OCI-LY7 (cell line): ENCODE measurements at regions not wholly inside any gene's neighbourhood (a gene's known extent, or its start where the extent isn't known, plus 50 kb on each side); places are given as distances from the start of the nearest gene placed in this dataset.

ENCODE experiments used
- BruUV-seq: library from RNA; stranded (reverse); fragments of 400-500 nt; replicated peaks from 2 replicates; lab custom pipeline; 2021; lab: Mats Ljungman, UMichigan
- CTCF ChIA-PET: fragments of 300-600 bp; sonication (Branson Sonifier 250); formaldehyde crosslinking; loops from one replicate; lab custom pipeline; 2022; ENCODE audit warnings: antibody characterized with exemption; ENCODE audit not compliant: unreplicated experiment; lab: Charles Lee
- POLR2A ChIA-PET: fragments of 300-600 bp; sonication (Branson Sonifier 250); formaldehyde crosslinking; loops from one replicate; lab custom pipeline; 2022; ENCODE audit warnings: antibody characterized with exemption; lab: Charles Lee
- DNase-seq: peaks from one replicate; pipeline ENCODE4 v3.0.0-alpha.2; 2015; ENCODE audit warnings: low spot score
- H2AFZ ChIP-seq: fragments of 200-600 bp; sonication (generic), shearing (Covaris generic); 2 replicates; pipeline ENCODE4 v1.6.1; 2014; ENCODE audit warnings: mild to moderate bottlenecking, antibody characterized with exemption, low read length, moderate library complexity
- H3K27ac ChIP-seq: fragments of 200-600 bp; sonication (generic); 2 replicates; pipeline ENCODE4 v1.5.1; 2014; ENCODE audit warnings: mixed run types, low read depth, mild to moderate bottlenecking, moderate library complexity, low read length, inconsistent platforms; ENCODE audit not compliant: poor library complexity, severe bottlenecking
- H3K36me3 ChIP-seq: fragments of 200-600 bp; sonication (generic); 2 replicates; pipeline ENCODE4 v1.6.1; 2014; ENCODE audit warnings: mild to moderate bottlenecking, antibody characterized with exemption, low read length, moderate library complexity, mixed read lengths; ENCODE audit not compliant: insufficient read depth
- H3K4me1 ChIP-seq: fragments of 200-600 bp; sonication (generic); 2 replicates; pipeline ENCODE4 v1.5.1; 2014; ENCODE audit warnings: mild to moderate bottlenecking, low read length; ENCODE audit not compliant: insufficient read depth, poor library complexity, severe bottlenecking
- H3K4me2 ChIP-seq: fragments of 200-600 bp; sonication (generic); 2 replicates; pipeline ENCODE4 v1.6.1; 2014; ENCODE audit warnings: mild to moderate bottlenecking, low read length
- H3K4me3 ChIP-seq: fragments of 200-600 bp; sonication (generic); 2 replicates; pipeline ENCODE4 v1.5.1; 2014; ENCODE audit warnings: mild to moderate bottlenecking, low read depth, low read length; ENCODE audit not compliant: poor library complexity, severe bottlenecking
- H3K79me2 ChIP-seq: fragments of 200-600 bp; sonication (generic); 2 replicates; pipeline ENCODE4 v1.6.1; 2016; ENCODE audit warnings: low read depth, mild to moderate bottlenecking, low read length, moderate library complexity, mixed read lengths; ENCODE audit not compliant: insufficient read depth
- H3K9me2 ChIP-seq: fragments of 200-600 bp; sonication (generic); 2 replicates; pipeline ENCODE4 v1.6.1; 2016; ENCODE audit warnings: mild to moderate bottlenecking, low read length, mixed read lengths; ENCODE audit not compliant: insufficient read depth
- H3K9me3 ChIP-seq: fragments of 200-600 bp; sonication (generic); 2 replicates; pipeline ENCODE4 v1.6.1; 2014; ENCODE audit warnings: mild to moderate bottlenecking, mixed run types, low read length, mixed read lengths
- H4K20me1 ChIP-seq: fragments of 200-600 bp; sonication (generic); 2 replicates; pipeline ENCODE4 v1.6.1; 2014; ENCODE audit warnings: mild to moderate bottlenecking, antibody characterized with exemption, low read length, moderate library complexity, mixed read lengths; ENCODE audit not compliant: insufficient read depth
- CTCF ChIP-seq: fragments of 200-600 bp; sonication (generic); conservative IDR thresholded peaks from 2 replicates; pipeline ENCODE4 v1.5.1; 2014; ENCODE audit warnings: mild to moderate bottlenecking, antibody characterized with exemption, low read length, moderate library complexity, mixed read lengths
- EZH2phosphoT487 ChIP-seq: fragments of 200-600 bp; sonication (generic); IDR thresholded peaks from 2 replicates; pipeline ENCODE4 v1.6.1; 2018; ENCODE audit warnings: low read depth, borderline replicate concordance, mild to moderate bottlenecking, mixed run types, antibody characterized with exemption, low read length, moderate library complexity, mixed read lengths
- intact Hi-C: fragments of 100-400 bp; cut with micrococcal nuclease; formaldehyde crosslinking; loops from one replicate; pipeline ENCODE4 v1.10.0; 2022; ENCODE audit not compliant: unreplicated experiment

- H3K36me3 ChIP-seq, result no peaks in the 10 kb centered on the region
- no peaks in the 10 kb centered on the region for H3K4me1 ChIP-seq
- ChIA-PET POLR2A (interaction anchor here (0.6 kb wide), 1 partner anchor 1301 kb away, joined by 3 read pairs; no protein-coding TSS in a partner anchor), CTCF (no interaction called here)
- TF ChIP-seq EZH2phosphoT487 (no peak), CTCF (no peak)
- intact Hi-C loops, result no loop called here
- H3K9me3 ChIP-seq, result peaks cover 12% of the 10 kb centered on the region
- no peak overlapping the region for H3K27ac ChIP-seq
- DNase-seq, result no peak
- no peaks in the 10 kb centered on the region for H4K20me1 ChIP-seq
- no peak overlapping the region for H3K4me3 ChIP-seq
- no TSS peak for BruUV-seq
- no peak overlapping the region for H2AFZ ChIP-seq
- H3K9me2 ChIP-seq, result no peaks in the 10 kb centered on the region
- H3K79me2 ChIP-seq, result no peaks in the 10 kb centered on the region
- no peak overlapping the region for H3K4me2 ChIP-seq
These were observed 498.3 kb upstream of the NOVA1 start for GRCh38 chr14:27096091-27096490.

GRCh38 chr14:27098451-27098850 is 500.6 kb upstream of the NOVA1 start:
- H3K36me3 ChIP-seq, result no peaks in the 10 kb centered on the region
- no peak overlapping the region for H3K4me3 ChIP-seq
- no peaks in the 10 kb centered on the region for H4K20me1 ChIP-seq
- POLR2A ChIA-PET, result no interaction called here
- CTCF ChIA-PET, result no interaction called here
- DNase-seq, result no peak
- no peak overlapping the region for H3K4me2 ChIP-seq
- no peak overlapping the region for H2AFZ ChIP-seq
- H3K27ac ChIP-seq, result no peak overlapping the region
- no peaks in the 10 kb centered on the region for H3K4me1 ChIP-seq
- H3K79me2 ChIP-seq, result no peaks in the 10 kb centered on the region
- no peak for TF ChIP-seq EZH2phosphoT487
- TF ChIP-seq CTCF, result no peak
- intact Hi-C loops, result no loop called here
- BruUV-seq, result no TSS peak
- peaks cover 9% of the 10 kb centered on the region; the same call in 1 of the 2 replicates for H3K9me3 ChIP-seq
- no peaks in the 10 kb centered on the region for H3K9me2 ChIP-seq

GRCh38 chr14:27114180-27114579 is 516.3 kb upstream of the NOVA1 start:
- ChIA-PET POLR2A (no interaction called here), CTCF (no interaction called here)
- intact Hi-C loops, result no loop called here
- no peaks in the 10 kb centered on the region for H3K4me1 ChIP-seq
- no peaks in the 10 kb centered on the region for H4K20me1 ChIP-seq
- 0 out of 2 replicates have a peak, but pooled peaks cover 3% of the 10 kb centered on the region for H3K9me3 ChIP-seq
- H2AFZ ChIP-seq, result no peak overlapping the region
- no peaks in the 10 kb centered on the region for H3K9me2 ChIP-seq
- H3K36me3 ChIP-seq, result no peaks in the 10 kb centered on the region
- no peak for DNase-seq
- H3K4me3 ChIP-seq, result no peak overlapping the region
- no peak for TF ChIP-seq EZH2phosphoT487
- TF ChIP-seq CTCF, result no peak
- no peak overlapping the region for H3K4me2 ChIP-seq
- no peak overlapping the region for H3K27ac ChIP-seq
- no peaks in the 10 kb centered on the region for H3K79me2 ChIP-seq
- BruUV-seq, result no TSS peak
